Liver (tissue), 8 donors: ENCODE measurements at regions not wholly inside any gene's neighbourhood (a gene's known extent, or its start where the extent isn't known, plus 50 kb on each side); places are given as distances from the start of the nearest gene placed in this dataset.

Experiments
- DNase-seq: peaks from one replicate; pipeline ENCODE4 v3.0.0-alpha.2; 2017; ENCODE audit warnings: low spot score
- H3K27ac ChIP-seq, 2 donors: one replicate each; pipeline ENCODE4 v1.7.0; 2013; ENCODE audit warnings: inconsistent platforms in 2 of 2, low read length in 2 of 2, control low read depth in 1 of 2, low read depth in 1 of 2, mild to moderate bottlenecking in 1 of 2
- H3K27me3 ChIP-seq, 4 donors: one replicate each; pipeline versions ENCODE4 v1.6.1 to v1.7.0; 2013; ENCODE audit warnings: low read length in 3 of 4, inconsistent platforms in 1 of 4, mild to moderate bottlenecking in 1 of 4, moderate library complexity in 1 of 4; ENCODE audit not compliant: control insufficient read depth in 4 of 4, insufficient read depth in 4 of 4
- H3K36me3 ChIP-seq, 4 donors: one replicate each; pipeline versions ENCODE4 v1.6.1 to v1.7.0; 2013; ENCODE audit warnings: low read length in 3 of 4, mild to moderate bottlenecking in 3 of 4, low read depth in 1 of 4, moderate library complexity in 1 of 4; ENCODE audit not compliant: control insufficient read depth in 4 of 4, insufficient read depth in 3 of 4
- H3K4me1 ChIP-seq, 4 donors: one replicate each; pipeline versions ENCODE4 v1.6.1 to v1.7.0; 2013; ENCODE audit warnings: low read length in 3 of 4, mild to moderate bottlenecking in 3 of 4, moderate library complexity in 1 of 4; ENCODE audit not compliant: control insufficient read depth in 4 of 4, insufficient read depth in 4 of 4
- H3K4me3 ChIP-seq, 3 donors: one replicate each; pipeline versions ENCODE4 v1.6.1 to v1.7.0; 2013; ENCODE audit warnings: low read length in 3 of 3, control low read depth in 1 of 3, low read depth in 1 of 3, mild to moderate bottlenecking in 1 of 3
- H3K9ac ChIP-seq, 2 donors: one replicate each; pipeline ENCODE4 v1.7.0; 2013; ENCODE audit warnings: low read length in 2 of 2, mild to moderate bottlenecking in 2 of 2, moderate library complexity in 2 of 2, control low read depth in 1 of 2, low read depth in 1 of 2
- H3K9me3 ChIP-seq, 4 donors: one replicate each; pipeline versions ENCODE4 v1.6.1 to v1.7.0; 2013; ENCODE audit warnings: low read length in 3 of 4; ENCODE audit not compliant: control insufficient read depth in 4 of 4
- CTCF ChIP-seq: fragments of 150-350 bp; IDR thresholded peaks from 2 replicates; pipeline ENCODE4 v1.5.1; 2017; ENCODE audit warnings: improper control_type of control experiment, low read depth, low read length; ENCODE audit not compliant: missing input control
- EGR1 ChIP-seq, 2 donors: IDR thresholded peaks; 2 replicates each; pipeline ENCODE4 v1.6.1; 2016 to 2018; ENCODE audit warnings: antibody characterized with exemption in 2 of 2, low read depth in 2 of 2
- FOXA1 ChIP-seq: IDR thresholded peaks from 2 replicates; pipeline ENCODE4 v1.6.1; 2016; ENCODE audit warnings: antibody characterized with exemption
- FOXA2 ChIP-seq: IDR thresholded peaks from 2 replicates; pipeline ENCODE4 v1.6.1; 2016; ENCODE audit warnings: antibody characterized with exemption
- GABPA ChIP-seq, 2 donors: IDR thresholded peaks in 1 of 2; conservative IDR thresholded peaks in 1 of 2; 2 replicates each; pipeline ENCODE4 v1.6.1; 2016; ENCODE audit warnings: antibody characterized with exemption in 2 of 2, mild to moderate bottlenecking in 1 of 2, moderate library complexity in 1 of 2
- HNF4A ChIP-seq, 2 donors: conservative IDR thresholded peaks; 2 replicates each; pipeline ENCODE4 v1.6.1; 2016; ENCODE audit warnings: antibody characterized with exemption in 2 of 2, mild to moderate bottlenecking in 2 of 2
- HNF4G ChIP-seq: IDR thresholded peaks from 2 replicates; pipeline ENCODE4 v1.6.1; 2016; ENCODE audit warnings: antibody characterized with exemption
- JUND ChIP-seq, 2 donors: IDR thresholded peaks; 2 replicates each; pipeline ENCODE4 v1.6.1; 2016; ENCODE audit warnings: antibody characterized with exemption in 2 of 2
- MAX ChIP-seq: IDR thresholded peaks from 2 replicates; pipeline ENCODE4 v1.6.1; 2016; ENCODE audit warnings: antibody characterized with exemption
- NR2F2 ChIP-seq: IDR thresholded peaks from 2 replicates; pipeline ENCODE4 v1.6.1; 2016; ENCODE audit warnings: antibody characterized with exemption
- RAD21 ChIP-seq, 2 donors: IDR thresholded peaks; 2 replicates each; pipeline ENCODE4 v1.6.1; 2016; ENCODE audit warnings: antibody characterized with exemption in 2 of 2, mild to moderate bottlenecking in 2 of 2
- REST ChIP-seq: IDR thresholded peaks from 2 replicates; pipeline ENCODE4 v1.6.1; 2016; ENCODE audit warnings: antibody characterized with exemption, mild to moderate bottlenecking
- RXRA ChIP-seq, 2 donors: IDR thresholded peaks; 2 replicates each; pipeline ENCODE4 v1.6.1; 2017 to 2018; ENCODE audit warnings: antibody characterized with exemption in 2 of 2, mild to moderate bottlenecking in 1 of 2
- SP1 ChIP-seq: IDR thresholded peaks from 2 replicates; pipeline ENCODE4 v1.6.1; 2018; ENCODE audit warnings: antibody characterized with exemption, mild to moderate bottlenecking
- TAF1 ChIP-seq: conservative IDR thresholded peaks from 2 replicates; pipeline ENCODE4 v1.6.1; 2016; ENCODE audit warnings: antibody characterized with exemption, mild to moderate bottlenecking
- YY1 ChIP-seq: IDR thresholded peaks from 2 replicates; pipeline ENCODE4 v1.6.1; 2016; ENCODE audit warnings: antibody characterized with exemption, mild to moderate bottlenecking
- ZBTB33 ChIP-seq: IDR thresholded peaks from 2 replicates; pipeline ENCODE4 v1.6.1; 2016; ENCODE audit warnings: antibody characterized with exemption
- WGBS: extraction: QIAGEN DNeasy Blood & Tissue Kit; methylation state at CpG from one replicate; pipeline ENCODE4 v1.1.7; 2013; 5-methylcytosine and 5-hydroxymethylcytosine counted together
- TF ChIP-seq, protein P1 (sequence below): IDR thresholded peaks from 2 replicates; pipeline ENCODE4 v1.6.1; 2016; ENCODE audit warnings: antibody characterized with exemption
- donor health status: healthy.
- donor health status: healthy.
- donor health status: healthy.
- donor health status: healthy.
- donor health status: healthy.

- Histone ChIP-seq H3K9ac (no peak overlapping the region), H3K4me1 (peaks cover 0 to 20% (median 14%) of the 10 kb centered on the region in 4 donors), H3K27ac (peak overlapping the region; percentile 43 to 59), H3K4me3 (no peak overlapping the region), H3K9me3 (no peaks in the 10 kb centered on the region), H3K36me3 (no peaks in the 10 kb centered on the region), H3K27me3 (no peaks in the 10 kb centered on the region)
- WGBS, result 47% methylated on average over 17 of the region's 17 CpGs
- DNase-seq, result no peak
- peak; percentile 96 for TF ChIP-seq NR2F2
- TF ChIP-seq, protein P1, sequence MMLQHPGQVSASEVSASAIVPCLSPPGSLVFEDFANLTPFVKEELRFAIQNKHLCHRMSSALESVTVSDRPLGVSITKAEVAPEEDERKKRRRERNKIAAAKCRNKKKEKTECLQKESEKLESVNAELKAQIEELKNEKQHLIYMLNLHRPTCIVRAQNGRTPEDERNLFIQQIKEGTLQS, result peak; percentile 37
- TF ChIP-seq TAF1, result no peak
- no peak for TF ChIP-seq FOXA1
- peak in 1 of 2 donors; percentile 54 for TF ChIP-seq JUND (IDR thresholded peaks at IDR 0.05)
- no peak for TF ChIP-seq GABPA (IDR thresholded peaks at IDR 0.05 in 1 of 2, conservative IDR thresholded peaks at IDR 0.05 in 1 of 2)
- peak; percentile 66 to 81 for TF ChIP-seq RAD21 (IDR thresholded peaks at IDR 0.05)
- TF ChIP-seq ZBTB33, result no peak
- TF ChIP-seq RXRA (IDR thresholded peaks at IDR 0.05), result peak; percentile 91 to 95
- TF ChIP-seq REST, result no peak
- TF ChIP-seq YY1, result peak; percentile 35
- no peak for TF ChIP-seq EGR1 (IDR thresholded peaks at IDR 0.05; ENCODE audit: low read depth in 2 of 2)
- TF ChIP-seq FOXA2, result no peak
- no peak for TF ChIP-seq HNF4G
- peak; percentile 45 for TF ChIP-seq CTCF
- TF ChIP-seq HNF4A (conservative IDR thresholded peaks at IDR 0.05), result peak; percentile 62 to 66
- no peak for TF ChIP-seq MAX
- TF ChIP-seq SP1, result peak; percentile 93
Observed at GRCh38 chr20:50278684-50279531, 88.3 kb downstream of the CEBPB start.
